DMS53 treated with DMSO at 0.1 percent for 48 hours (cell line): ENCODE measurements at regions not wholly inside any gene's neighbourhood (a gene's known extent, or its start where the extent isn't known, plus 50 kb on each side); places are given as distances from the start of the nearest gene placed in this dataset.
"Not testable (repeated sequence)": the region's sequence is repeated elsewhere in the genome, so short reads cannot be mapped to it uniquely, and the experiment has no call there.

Experiments used
- DNase-seq: peaks from one replicate; lab custom pipeline; 2025; ENCODE audit not compliant: unreplicated experiment; lab: John Stamatoyannopoulos, UW

- DNase-seq, result no peak
Observed at GRCh38 chr3:124043023-124043422, 51.1 kb upstream of the ROPN1 start.

- no peak for DNase-seq
Observed at GRCh38 chr3:124044956-124045355, 53.0 kb upstream of the ROPN1 start.

GRCh38 chr3:124048967-124049798 lies 57.3 kb upstream of the ROPN1 start:
- DNase-seq, result no peak

GRCh38 chr3:124051636-124052035 lies 59.7 kb upstream of the ROPN1 start:
- DNase-seq, result no peak

- no peak for DNase-seq
Observed at GRCh38 chr3:124053871-124054270, 61.9 kb upstream of the ROPN1 start.

- DNase-seq, result no peak
Observed at GRCh38 chr3:124056846-124057245, 64.9 kb upstream of the ROPN1 start.

- no peak for DNase-seq
Observed at GRCh38 chr3:124057420-124057819, 65.5 kb upstream of the ROPN1 start.

GRCh38 chr3:124059580-124059979 lies 67.7 kb upstream of the ROPN1 start:
- no peak for DNase-seq

- no peak for DNase-seq
Observed at GRCh38 chr3:124063197-124063909, 71.4 kb upstream of the ROPN1 start.

GRCh38 chr3:124064050-124064449 lies 72.1 kb upstream of the ROPN1 start:
- DNase-seq, result no peak

GRCh38 chr3:124066543-124066942 lies 74.6 kb upstream of the ROPN1 start:
- not testable (repeated sequence) for DNase-seq

GRCh38 chr3:124069706-124070105 lies 77.8 kb upstream of the ROPN1 start:
- DNase-seq, result not testable (repeated sequence)

GRCh38 chr3:124075090-124075489 lies 83.2 kb upstream of the ROPN1 start:
- DNase-seq, result not testable (repeated sequence)

GRCh38 chr3:124075753-124076152 lies 83.8 kb upstream of the ROPN1 start:
- no peak for DNase-seq

- no peak for DNase-seq
Observed at GRCh38 chr3:124076235-124076634, 84.3 kb upstream of the ROPN1 start.

- DNase-seq, result peak; percentile 46
Observed at GRCh38 chr3:124078953-124079911, 87.3 kb upstream of the ROPN1 start.

GRCh38 chr3:124079912-124080276 lies 88.0 kb upstream of the ROPN1 start:
- DNase-seq, result no peak

- DNase-seq, result no peak
Observed at GRCh38 chr3:124082343-124082742, 90.4 kb upstream of the ROPN1 start.

- DNase-seq, result no peak
Observed at GRCh38 chr3:124084022-124084881, 92.3 kb upstream of the ROPN1 start.

GRCh38 chr3:124088801-124089200 lies 96.9 kb upstream of the ROPN1 start:
- no peak for DNase-seq
